Psoas muscle (tissue), 7 donors: ENCODE measurements at regions not wholly inside any gene's neighbourhood (a gene's known extent, or its start where the extent isn't known, plus 50 kb on each side); places are given as distances from the start of the nearest gene placed in this dataset.

Source experiments
- ATAC-seq, 4 donors: fragments of 200-7000 bp; cut with Tn5 transposase; one replicate each; pipeline ENCODE4 v1.9.1; 2020; ENCODE audit warnings: moderate library complexity in 3 of 4, mild to moderate bottlenecking in 2 of 4
- DNase-seq, 2 donors: peaks; one replicate each; pipeline ENCODE4 v3.0.0-alpha.2; 2020
- H3K27ac ChIP-seq: fragments of 200-600 bp; one replicate; pipeline ENCODE4 v1.8.0; 2022
- H3K27me3 ChIP-seq, 3 donors: fragments of 200-600 bp in 1 of 3; one replicate each; pipeline versions ENCODE4 v1.6.1 to v1.8.0; 2013 to 2022; ENCODE audit warnings: low read length in 2 of 3, mild to moderate bottlenecking in 2 of 3, moderate library complexity in 1 of 3; ENCODE audit not compliant: insufficient read depth in 3 of 3
- H3K36me3 ChIP-seq, 2 donors: fragments of 200-600 bp in 1 of 2; one replicate each; pipeline versions ENCODE4 v1.6.1 to v1.8.0; 2013 to 2022; ENCODE audit warnings: low read depth in 1 of 2, mild to moderate bottlenecking in 1 of 2, moderate library complexity in 1 of 2; ENCODE audit not compliant: insufficient read depth in 1 of 2
- H3K4me1 ChIP-seq: fragments of 200-600 bp; one replicate; pipeline ENCODE4 v1.8.0; 2022
- H3K4me3 ChIP-seq: fragments of 200-600 bp; one replicate; pipeline ENCODE4 v1.8.0; 2022; ENCODE audit warnings: mild to moderate bottlenecking
- H3K9me3 ChIP-seq: fragments of 200-600 bp; one replicate; pipeline ENCODE4 v1.8.0; 2022
- CTCF ChIP-seq: fragments of 200-600 bp; IDR thresholded peaks from one replicate; pipeline ENCODE4 v1.8.0; 2022; ENCODE audit warnings: antibody characterized with exemption
- whole genome bisulfite sequencing, 3 donors: extraction: QIAGEN DNeasy Blood & Tissue Kit; methylation state at CpG; one replicate each; pipeline versions ENCODE4 v1.1.6 to v1.1.7; 2013; 5-methylcytosine and 5-hydroxymethylcytosine counted together
- intact Hi-C, 2 donors: fragments of 100-400 bp; cut with DNase I; formaldehyde crosslinking; loops; one replicate each; pipeline versions ENCODE4 v1.11.0 to v1.14.2; 2022
- donor health status: healthy with polysubstance abuse.
- donor health status: DM: no; HTN: no; CAD: no; lungs with moderate emphysema.
- donor health status: Bipolar disorder and iron deficiency.
- donor health status: healthy.
- donor health status: DM: yes; HTN: yes; CAD: no.
- donor health status: DM: no; HTN: no; CAD: no.
- donor health status: DM: yes; HTN: yes; CAD: no.

GRCh38 chr2:143968860-143969259 lies 551.1 kb downstream of the ZEB2 start:
- H3K4me1 ChIP-seq: no peaks in the 10 kb centered on the region
- ATAC-seq (no peak), DNase-seq (no peak)
- intact Hi-C loops: no loop called here
- 95 to 97% (median 96%) methylated on average over 2 of the region's 2 CpGs for WGBS, 3 donors
- no peak overlapping the region for H3K27ac ChIP-seq
- no peaks in the 10 kb centered on the region for H3K36me3 ChIP-seq
- TF ChIP-seq CTCF: no peak
- H3K4me3 ChIP-seq: no peak overlapping the region
- H3K9me3 ChIP-seq: no peaks in the 10 kb centered on the region
- no peaks in the 10 kb centered on the region for H3K27me3 ChIP-seq

- Histone ChIP-seq H3K27ac (no peak overlapping the region), H3K9me3 (no peaks in the 10 kb centered on the region), H3K4me1 (no peaks in the 10 kb centered on the region), H3K4me3 (no peak overlapping the region), H3K27me3 (no peaks in the 10 kb centered on the region), H3K36me3 (no peaks in the 10 kb centered on the region)
- intact Hi-C loops: no loop called here
- no peak for DNase-seq
- TF ChIP-seq CTCF: no peak
- 94 to 97% (median 95%) methylated on average over 4 of the region's 4 CpGs for WGBS, 3 donors
- ATAC-seq: no peak
Measured at GRCh38 chr2:143968360-143968759, 551.6 kb downstream of the ZEB2 start.

GRCh38 chr2:143965493-143966164 lies 554.3 kb downstream of the ZEB2 start:
- no peak for TF ChIP-seq CTCF
- H3K4me3 ChIP-seq: no peak overlapping the region
- no peaks in the 10 kb centered on the region for H3K9me3 ChIP-seq
- no peak for DNase-seq
- H3K36me3 ChIP-seq: peaks cover 0 to 4% of the 10 kb centered on the region in 2 donors
- WGBS, 3 donors: 80 to 87% (median 84%) methylated on average over 4 of the region's 4 CpGs
- H3K27ac ChIP-seq: no peak overlapping the region
- no peak for ATAC-seq
- H3K4me1 ChIP-seq: no peaks in the 10 kb centered on the region
- H3K27me3 ChIP-seq: no peaks in the 10 kb centered on the region
- intact Hi-C loops: no loop called here

- H3K4me3 ChIP-seq: no peak overlapping the region
- no peaks in the 10 kb centered on the region for H3K4me1 ChIP-seq
- intact Hi-C loops: no loop called here
- no peak for TF ChIP-seq CTCF
- WGBS, 3 donors: 95 to 97% (median 96%) methylated on average over 1 of the region's 1 CpG
- H3K36me3 ChIP-seq: peaks cover 0 to 4% of the 10 kb centered on the region in 2 donors
- ATAC-seq (no peak), DNase-seq (no peak)
- no peaks in the 10 kb centered on the region for H3K9me3 ChIP-seq
- H3K27me3 ChIP-seq: no peaks in the 10 kb centered on the region
- H3K27ac ChIP-seq: no peak overlapping the region
Measured at GRCh38 chr2:143964891-143965290, 555.0 kb downstream of the ZEB2 start.

GRCh38 chr2:143960177-143960576 lies 559.7 kb downstream of the ZEB2 start:
- TF ChIP-seq CTCF: no peak
- Histone ChIP-seq H3K27ac (no peak overlapping the region), H3K36me3 (peaks cover 0 to 4% of the 10 kb centered on the region in 2 donors), H3K4me3 (no peak overlapping the region), H3K9me3 (no peaks in the 10 kb centered on the region), H3K27me3 (no peaks in the 10 kb centered on the region), H3K4me1 (no peaks in the 10 kb centered on the region)
- DNase-seq (no peak), ATAC-seq (no peak)
- intact Hi-C loops: no loop called here
